A673 (cell line): ENCODE measurements at regions not wholly inside any gene's neighbourhood (a gene's known extent, or its start where the extent isn't known, plus 50 kb on each side); places are given as distances from the start of the nearest gene placed in this dataset.

Experiments
- EZH2 ChIP-seq: fragments of 200-600 bp; sonication (generic); IDR thresholded peaks from 2 replicates; pipeline ENCODE4 v1.6.1; 2017; ENCODE audit warnings: borderline replicate concordance, low read depth, mild to moderate bottlenecking, mixed read lengths, antibody characterized with exemption, low read length; ENCODE audit not compliant: poor library complexity, severe bottlenecking
- TF ChIP-seq, protein P1 (sequence below): fragments of 300-800, 200-600 bp; sonication (generic); conservative IDR thresholded peaks from 2 replicates; pipeline ENCODE4 v1.5.1; 2017; ENCODE audit warnings: low read depth, mild to moderate bottlenecking, antibody characterized with exemption, low read length, moderate library complexity, mixed read lengths

DNA sequence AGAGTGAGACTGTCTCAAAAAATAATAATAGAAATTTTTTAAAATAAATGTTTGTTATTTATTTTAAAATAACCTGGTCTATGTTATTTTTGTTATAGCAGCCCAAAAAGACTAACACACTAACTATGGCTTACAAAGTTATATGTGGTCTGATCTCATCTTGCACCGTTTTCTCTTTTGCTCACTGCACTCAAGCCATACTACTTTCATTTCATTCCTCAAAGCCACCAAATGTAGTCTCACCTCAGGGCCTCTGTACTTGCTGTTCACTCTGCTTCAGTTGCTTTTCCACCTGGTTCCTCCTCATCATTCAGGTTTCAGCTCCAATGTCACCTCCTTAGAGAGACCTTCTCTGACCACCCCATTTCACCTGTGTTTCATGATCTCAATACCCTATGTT, 55.2 kb upstream of the MDM1 start:
- TF ChIP-seq, protein P1, sequence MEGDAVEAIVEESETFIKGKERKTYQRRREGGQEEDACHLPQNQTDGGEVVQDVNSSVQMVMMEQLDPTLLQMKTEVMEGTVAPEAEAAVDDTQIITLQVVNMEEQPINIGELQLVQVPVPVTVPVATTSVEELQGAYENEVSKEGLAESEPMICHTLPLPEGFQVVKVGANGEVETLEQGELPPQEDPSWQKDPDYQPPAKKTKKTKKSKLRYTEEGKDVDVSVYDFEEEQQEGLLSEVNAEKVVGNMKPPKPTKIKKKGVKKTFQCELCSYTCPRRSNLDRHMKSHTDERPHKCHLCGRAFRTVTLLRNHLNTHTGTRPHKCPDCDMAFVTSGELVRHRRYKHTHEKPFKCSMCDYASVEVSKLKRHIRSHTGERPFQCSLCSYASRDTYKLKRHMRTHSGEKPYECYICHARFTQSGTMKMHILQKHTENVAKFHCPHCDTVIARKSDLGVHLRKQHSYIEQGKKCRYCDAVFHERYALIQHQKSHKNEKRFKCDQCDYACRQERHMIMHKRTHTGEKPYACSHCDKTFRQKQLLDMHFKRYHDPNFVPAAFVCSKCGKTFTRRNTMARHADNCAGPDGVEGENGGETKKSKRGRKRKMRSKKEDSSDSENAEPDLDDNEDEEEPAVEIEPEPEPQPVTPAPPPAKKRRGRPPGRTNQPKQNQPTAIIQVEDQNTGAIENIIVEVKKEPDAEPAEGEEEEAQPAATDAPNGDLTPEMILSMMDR: no peak
- no peak for TF ChIP-seq EZH2
